ENCODE measurements at regions not wholly inside any gene's neighbourhood (a gene's known extent, or its start where the extent isn't known, plus 50 kb on each side); places are given as distances from the start of the nearest gene placed in this dataset.

GRCh38 chr5:133847301-133847700, 121.1 kb downstream of the C5orf15 start:
- no peak overlapping the region for H3K4me3 ChIP-seq (ENCODE audit: low read length)
- no peak overlapping the region for H3K4me3 Mint-ChIP-seq
- peaks cover 5% of the 10 kb centered on the region for H3K4me1 ChIP-seq (ENCODE audit: control insufficient read depth, insufficient read depth, low read length)
- H3K27me3 ChIP-seq (ENCODE audit: control insufficient read depth, insufficient read depth, low read length, poor library complexity, severe bottlenecking) = no peaks in the 10 kb centered on the region
- H3K9me3 ChIP-seq (ENCODE audit: control insufficient read depth, low read length) = no peaks in the 10 kb centered on the region
- no peaks in the 10 kb centered on the region for H3K36me3 ChIP-seq (ENCODE audit: control insufficient read depth, insufficient read depth, low read length)
- whole genome bisulfite sequencing, 2 experiments (ENCODE audit: insufficient coverage in 1 of 2, insufficient read length in 1 of 2) = 94 to 96% methylated on average over 5 to 6 of the region's 6 CpGs
- H3K27ac ChIP-seq (ENCODE audit: low read depth, low read length) = no peak overlapping the region
- H3K4me1 Mint-ChIP-seq = peaks cover 23% of the 10 kb centered on the region
- TF ChIP-seq, protein P1, sequence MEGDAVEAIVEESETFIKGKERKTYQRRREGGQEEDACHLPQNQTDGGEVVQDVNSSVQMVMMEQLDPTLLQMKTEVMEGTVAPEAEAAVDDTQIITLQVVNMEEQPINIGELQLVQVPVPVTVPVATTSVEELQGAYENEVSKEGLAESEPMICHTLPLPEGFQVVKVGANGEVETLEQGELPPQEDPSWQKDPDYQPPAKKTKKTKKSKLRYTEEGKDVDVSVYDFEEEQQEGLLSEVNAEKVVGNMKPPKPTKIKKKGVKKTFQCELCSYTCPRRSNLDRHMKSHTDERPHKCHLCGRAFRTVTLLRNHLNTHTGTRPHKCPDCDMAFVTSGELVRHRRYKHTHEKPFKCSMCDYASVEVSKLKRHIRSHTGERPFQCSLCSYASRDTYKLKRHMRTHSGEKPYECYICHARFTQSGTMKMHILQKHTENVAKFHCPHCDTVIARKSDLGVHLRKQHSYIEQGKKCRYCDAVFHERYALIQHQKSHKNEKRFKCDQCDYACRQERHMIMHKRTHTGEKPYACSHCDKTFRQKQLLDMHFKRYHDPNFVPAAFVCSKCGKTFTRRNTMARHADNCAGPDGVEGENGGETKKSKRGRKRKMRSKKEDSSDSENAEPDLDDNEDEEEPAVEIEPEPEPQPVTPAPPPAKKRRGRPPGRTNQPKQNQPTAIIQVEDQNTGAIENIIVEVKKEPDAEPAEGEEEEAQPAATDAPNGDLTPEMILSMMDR (conservative IDR thresholded peaks at IDR 0.05) = no peak
- H3K27me3 Mint-ChIP-seq (ENCODE audit: insufficient read depth) = peaks cover 7% of the 10 kb centered on the region
- H3K9me3 Mint-ChIP-seq = no peaks in the 10 kb centered on the region
- H3K9ac ChIP-seq (ENCODE audit: extremely low read depth, low read length, poor library complexity, severe bottlenecking) = no peak overlapping the region
- H3K27ac Mint-ChIP-seq = no peak overlapping the region
- H3K36me3 Mint-ChIP-seq (ENCODE audit: low read depth) = no peaks in the 10 kb centered on the region
- DNase-seq = no peak

DNA sequence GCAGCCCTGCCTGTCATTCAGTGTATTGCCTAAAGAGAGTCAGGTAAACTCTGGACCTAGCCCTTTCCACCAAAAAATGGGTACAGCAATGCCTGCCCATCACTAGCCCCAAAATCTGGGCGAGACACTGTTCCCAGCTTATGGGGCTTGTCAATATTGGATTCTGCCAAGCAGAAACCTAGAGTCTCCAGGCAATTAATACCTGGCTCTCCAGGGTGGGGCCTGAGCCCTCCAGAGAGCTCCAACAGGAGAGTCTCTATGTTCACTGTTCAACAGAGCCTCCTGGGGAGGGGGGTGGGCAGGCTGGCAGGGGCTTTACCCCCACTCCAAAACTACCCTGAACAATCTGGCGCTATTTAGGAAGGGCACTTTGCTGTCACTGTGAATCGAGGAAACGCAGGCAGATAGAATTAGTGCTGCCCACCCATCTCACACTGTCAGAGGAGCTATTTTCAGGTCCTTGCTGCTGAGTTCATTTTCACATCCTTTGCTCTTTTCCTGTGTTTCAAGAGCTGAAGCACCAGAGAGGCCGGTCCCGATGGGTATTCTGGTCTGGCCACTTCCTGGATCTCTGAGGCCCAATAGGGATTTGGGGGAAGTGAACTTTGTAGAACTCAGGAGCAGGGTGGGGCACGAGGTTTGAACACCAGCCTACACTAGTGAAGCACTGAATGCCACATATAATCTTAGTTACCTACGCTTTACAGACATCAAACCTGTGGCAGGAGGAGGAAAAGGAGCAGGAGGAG, 121.8 kb downstream of the C5orf15 start:
- H3K27ac ChIP-seq (ENCODE audit: low read depth, low read length) = no peak overlapping the region
- H3K9ac ChIP-seq (ENCODE audit: extremely low read depth, low read length, poor library complexity, severe bottlenecking) = no peak overlapping the region
- 95 to 96% methylated on average over 3 to 8 of the region's 8 CpGs for WGBS, 2 experiments (ENCODE audit: insufficient coverage in 1 of 2, insufficient read length in 1 of 2)
- peaks cover 2% of the 10 kb centered on the region for H3K27me3 Mint-ChIP-seq (ENCODE audit: insufficient read depth)
- TF ChIP-seq, protein P1 (conservative IDR thresholded peaks at IDR 0.05) = no peak
- H3K4me3 ChIP-seq (ENCODE audit: low read length) = no peak overlapping the region
- H3K27ac Mint-ChIP-seq = no peak overlapping the region
- H3K36me3 Mint-ChIP-seq (ENCODE audit: low read depth) = no peaks in the 10 kb centered on the region
- H3K36me3 ChIP-seq (ENCODE audit: control insufficient read depth, insufficient read depth, low read length) = no peaks in the 10 kb centered on the region
- no peak overlapping the region for H3K4me3 Mint-ChIP-seq
- H3K4me1 ChIP-seq (ENCODE audit: control insufficient read depth, insufficient read depth, low read length) = peaks cover 5% of the 10 kb centered on the region
- no peaks in the 10 kb centered on the region for H3K9me3 Mint-ChIP-seq
- DNase-seq = no peak
- H3K9me3 ChIP-seq (ENCODE audit: control insufficient read depth, low read length) = no peaks in the 10 kb centered on the region
- H3K4me1 Mint-ChIP-seq = peaks cover 23% of the 10 kb centered on the region
- no peaks in the 10 kb centered on the region for H3K27me3 ChIP-seq (ENCODE audit: control insufficient read depth, insufficient read depth, low read length, poor library complexity, severe bottlenecking)

DNA sequence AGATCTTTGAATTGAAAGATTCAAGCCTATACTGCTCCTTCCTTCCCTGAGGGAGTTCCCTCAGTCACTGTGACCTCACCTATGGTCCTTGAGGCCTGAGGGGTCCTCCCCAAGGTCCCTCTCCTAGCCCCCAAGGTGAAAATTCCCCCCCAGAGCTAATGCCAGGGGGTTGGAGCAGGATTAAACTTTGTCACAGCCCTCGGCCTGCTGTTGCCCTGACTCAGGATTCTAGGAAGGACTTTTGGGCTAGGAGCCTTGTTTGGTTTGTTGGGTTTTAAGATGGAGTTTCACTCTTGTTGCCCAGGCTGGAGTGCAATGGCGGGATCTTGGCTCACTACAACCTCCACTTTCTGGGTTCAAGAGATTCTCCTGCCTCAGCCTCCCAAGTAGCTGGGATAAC, 123.2 kb downstream of the C5orf15 start:
- Histone ChIP-seq H3K27me3 (ENCODE audit: control insufficient read depth, insufficient read depth, low read length, poor library complexity, severe bottlenecking) (no peaks in the 10 kb centered on the region), H3K27ac (ENCODE audit: low read depth, low read length) (no peak overlapping the region), H3K4me1 (ENCODE audit: control insufficient read depth, insufficient read depth, low read length) (peaks cover 5% of the 10 kb centered on the region), H3K36me3 (ENCODE audit: control insufficient read depth, insufficient read depth, low read length) (no peaks in the 10 kb centered on the region), H3K4me3 (ENCODE audit: low read length) (no peak overlapping the region), H3K9me3 (ENCODE audit: control insufficient read depth, low read length) (no peaks in the 10 kb centered on the region), H3K9ac (ENCODE audit: extremely low read depth, low read length, poor library complexity, severe bottlenecking) (no peak overlapping the region)
- DNase-seq = no peak
- H3K27ac Mint-ChIP-seq = no peak overlapping the region
- no peaks in the 10 kb centered on the region for H3K36me3 Mint-ChIP-seq (ENCODE audit: low read depth)
- TF ChIP-seq, protein P1 (conservative IDR thresholded peaks at IDR 0.05) = no peak
- H3K27me3 Mint-ChIP-seq (ENCODE audit: insufficient read depth) = peaks cover 2% of the 10 kb centered on the region
- 94 to 100% methylated on average over 1 to 2 of the region's 2 CpGs for WGBS, 2 experiments (ENCODE audit: insufficient coverage in 1 of 2, insufficient read length in 1 of 2)
- no peaks in the 10 kb centered on the region for H3K9me3 Mint-ChIP-seq
- peaks cover 23% of the 10 kb centered on the region for H3K4me1 Mint-ChIP-seq
- H3K4me3 Mint-ChIP-seq = no peak overlapping the region

All from endodermal cell (in vitro differentiated cells).